ENCODE measurements at regions not wholly inside any gene's neighbourhood (a gene's known extent, or its start where the extent isn't known, plus 50 kb on each side); places are given as distances from the start of the nearest gene placed in this dataset.

GRCh38 chr10:120983721-120984120 lies 132.6 kb downstream of the WDR11 start:
- no peak for DNase-seq (ENCODE audit: low spot score)

- no peak for DNase-seq (ENCODE audit: low spot score)
Observed at GRCh38 chr10:120984221-120984620, 133.1 kb downstream of the WDR11 start.

GRCh38 chr10:120987359-120987758 lies 136.2 kb downstream of the WDR11 start:
- no peak for DNase-seq (ENCODE audit: low spot score)

GRCh38 chr10:120988751-120989150 lies 137.6 kb downstream of the WDR11 start:
- no peak for DNase-seq (ENCODE audit: low spot score)

GRCh38 chr10:120989279-120989678 lies 138.1 kb downstream of the WDR11 start:
- no peak for DNase-seq (ENCODE audit: low spot score)

- DNase-seq (ENCODE audit: low spot score), result no peak
Observed at GRCh38 chr10:120989996-120990598, 138.9 kb downstream of the WDR11 start.

GRCh38 chr10:120990831-120991230 lies 139.7 kb downstream of the WDR11 start:
- no peak for DNase-seq (ENCODE audit: low spot score)

GRCh38 chr10:120993089-120993488 lies 141.9 kb downstream of the WDR11 start:
- no peak for DNase-seq (ENCODE audit: low spot score)

- no peak for DNase-seq (ENCODE audit: low spot score)
Observed at GRCh38 chr10:120995768-120996167, 144.6 kb downstream of the WDR11 start.

GRCh38 chr10:120996456-120997034 lies 145.4 kb downstream of the WDR11 start:
- no peak for DNase-seq (ENCODE audit: low spot score)

GRCh38 chr10:120997313-120997712 lies 146.2 kb downstream of the WDR11 start:
- no peak for DNase-seq (ENCODE audit: low spot score)

GRCh38 chr10:120997756-120998155 lies 146.6 kb downstream of the WDR11 start:
- no peak for DNase-seq (ENCODE audit: low spot score)

- no peak for DNase-seq (ENCODE audit: low spot score)
Observed at GRCh38 chr10:120998251-120998650, 147.1 kb downstream of the WDR11 start.

GRCh38 chr10:120998782-120999285 lies 147.7 kb downstream of the WDR11 start:
- DNase-seq (ENCODE audit: low spot score), result no peak

GRCh38 chr10:120999868-121000267 lies 148.7 kb downstream of the WDR11 start:
- DNase-seq (ENCODE audit: low spot score), result no peak

- DNase-seq (ENCODE audit: low spot score), result no peak
Observed at GRCh38 chr10:121002586-121003205, 151.5 kb downstream of the WDR11 start.

GRCh38 chr10:121005948-121006587 lies 154.9 kb downstream of the WDR11 start:
- DNase-seq (ENCODE audit: low spot score), result no peak

- no peak for DNase-seq (ENCODE audit: low spot score)
Observed at GRCh38 chr10:121007264-121007663, 156.1 kb downstream of the WDR11 start.

- no peak for DNase-seq (ENCODE audit: low spot score)
Observed at GRCh38 chr10:121015916-121016315, 164.8 kb downstream of the WDR11 start.

- no peak for DNase-seq (ENCODE audit: low spot score)
Observed at GRCh38 chr10:121024905-121025584, 173.9 kb downstream of the WDR11 start.

GRCh38 chr10:121025731-121026130 lies 174.6 kb downstream of the WDR11 start:
- DNase-seq (ENCODE audit: low spot score), result no peak

GRCh38 chr10:121027371-121027770 lies 176.2 kb downstream of the WDR11 start:
- DNase-seq (ENCODE audit: low spot score), result no peak
